HepG2 (cell line): ENCODE measurements at regions not wholly inside any gene's neighbourhood (a gene's known extent, or its start where the extent isn't known, plus 50 kb on each side); places are given as distances from the start of the nearest gene placed in this dataset.

Experiments
- AKAP8 ChIP-seq: sonication (generic); formaldehyde crosslinking; IDR thresholded peaks from 2 replicates; pipeline ENCODE4 v1.5.1; 2020; ENCODE audit warnings: mild to moderate bottlenecking, missing genetic modification reagents
- FOXC1 ChIP-seq: sonication (generic); formaldehyde crosslinking; IDR thresholded peaks from 2 replicates; pipeline ENCODE4 v1.8.0; 2022; ENCODE audit warnings: mild to moderate bottlenecking, missing genetic modification reagents, borderline replicate concordance
- HDAC6 ChIP-seq: fragments of 200-600 bp; sonication (generic); IDR thresholded peaks from 2 replicates; pipeline ENCODE4 v1.7.0; 2017; ENCODE audit warnings: mild to moderate bottlenecking, antibody characterized with exemption, low read length, low read depth
- IKZF1 ChIP-seq: fragments of 450-650 bp; IDR thresholded peaks from 2 replicates; pipeline ENCODE4 v1.7.1; 2016
- NR3C1 ChIP-seq: sonication (generic); formaldehyde crosslinking; IDR thresholded peaks from 2 replicates; pipeline ENCODE4 v1.4.0; 2020; ENCODE audit warnings: missing genetic modification reagents
- REL ChIP-seq: sonication (generic); formaldehyde crosslinking; conservative IDR thresholded peaks from 2 replicates; pipeline ENCODE4 v1.8.0; 2022; ENCODE audit warnings: mild to moderate bottlenecking, missing genetic modification reagents, moderate library complexity
- RFX3 ChIP-seq: IDR thresholded peaks from 2 replicates; pipeline ENCODE4 v1.6.1; 2016; ENCODE audit warnings: missing biosample characterization, missing genetic modification reagents
- RXRA ChIP-seq: sonication (generic); formaldehyde crosslinking; IDR thresholded peaks from 2 replicates; pipeline ENCODE4 v1.5.1; 2020; ENCODE audit warnings: missing genetic modification reagents
- ZNF432 ChIP-seq: sonication (generic); formaldehyde crosslinking; IDR thresholded peaks from 2 replicates; pipeline ENCODE4 v1.5.0; 2020; ENCODE audit warnings: missing genetic modification reagents, mild to moderate bottlenecking, borderline replicate concordance
- ZNF891 ChIP-seq: sonication (generic); formaldehyde crosslinking; IDR thresholded peaks from 2 replicates; pipeline ENCODE4 v1.5.0; 2020; ENCODE audit warnings: mild to moderate bottlenecking, missing genetic modification reagents
- ZSCAN22 ChIP-seq: sonication (generic); formaldehyde crosslinking; IDR thresholded peaks from 2 replicates; pipeline ENCODE4 v1.4.0; 2020; ENCODE audit warnings: mild to moderate bottlenecking, missing genetic modification reagents
- ZSCAN9 ChIP-seq: IDR thresholded peaks from 2 replicates; pipeline ENCODE4 v1.6.1; 2016; ENCODE audit warnings: borderline replicate concordance
- TF ChIP-seq, protein P1 (sequence below): IDR thresholded peaks from 2 replicates; pipeline ENCODE4 v1.6.1; 2018; ENCODE audit warnings: missing genetic modification reagents
- TF ChIP-seq, protein P2 (sequence below): sonication (generic); formaldehyde crosslinking; conservative IDR thresholded peaks from 2 replicates; pipeline ENCODE4 v1.8.1; 2023; ENCODE audit warnings: missing genetic modification reagents
- TF ChIP-seq, protein P3 (sequence below): sonication (generic); formaldehyde crosslinking; IDR thresholded peaks from 2 replicates; pipeline ENCODE4 v1.4.0; 2020; ENCODE audit warnings: mild to moderate bottlenecking, missing genetic modification reagents
- TF ChIP-seq, protein P4 (sequence below): sonication (generic); formaldehyde crosslinking; IDR thresholded peaks from 2 replicates; pipeline ENCODE4 v1.5.0; 2020; ENCODE audit warnings: missing genetic modification reagents
- TF ChIP-seq, protein P5 (sequence below): IDR thresholded peaks from 2 replicates; pipeline ENCODE4 v1.6.1; 2016

DNA sequence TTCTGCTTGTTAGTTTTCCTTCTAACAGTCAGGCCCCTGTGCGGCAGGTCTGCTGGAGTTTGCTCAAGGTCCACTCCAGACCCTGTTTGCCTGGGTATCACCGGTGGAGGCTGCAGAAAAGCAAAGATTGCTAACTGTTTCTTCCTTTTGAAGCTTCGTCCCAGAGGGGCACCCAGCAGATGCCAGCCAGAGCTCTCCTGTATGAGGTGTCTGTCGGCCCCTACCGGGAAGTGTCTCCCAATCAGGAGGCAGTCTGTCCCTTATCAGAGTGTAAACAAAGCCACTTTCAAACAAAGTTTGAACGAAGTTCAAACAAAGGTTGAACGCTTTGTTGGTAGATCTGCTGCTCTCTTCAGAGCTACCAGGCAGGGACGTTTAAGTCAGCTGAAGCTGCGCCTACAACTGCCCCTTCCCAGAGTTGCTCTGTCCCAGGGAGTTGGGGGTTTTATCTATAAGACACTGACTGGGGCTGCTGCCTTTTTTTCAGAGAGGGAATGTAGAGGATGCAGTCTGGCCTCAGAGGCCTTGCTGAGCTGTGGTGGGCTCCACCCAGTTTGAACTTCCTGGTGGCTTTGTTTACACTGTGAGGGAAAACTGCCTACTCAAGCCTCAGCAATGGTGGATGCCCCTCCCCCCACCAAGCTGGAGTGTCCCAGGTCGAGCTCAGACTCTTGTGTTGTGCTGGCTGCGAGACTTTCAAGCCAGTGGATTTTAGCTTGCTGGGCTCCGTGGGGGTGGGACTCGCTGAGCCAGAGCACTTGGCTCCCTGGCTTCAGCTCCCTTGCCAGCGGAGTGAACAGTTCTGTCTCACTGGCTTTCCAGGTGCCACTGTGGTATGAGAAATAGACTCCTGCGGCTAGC is 401.8 kb downstream of the SRGAP2C start (continued):
- TF ChIP-seq, protein P1, sequence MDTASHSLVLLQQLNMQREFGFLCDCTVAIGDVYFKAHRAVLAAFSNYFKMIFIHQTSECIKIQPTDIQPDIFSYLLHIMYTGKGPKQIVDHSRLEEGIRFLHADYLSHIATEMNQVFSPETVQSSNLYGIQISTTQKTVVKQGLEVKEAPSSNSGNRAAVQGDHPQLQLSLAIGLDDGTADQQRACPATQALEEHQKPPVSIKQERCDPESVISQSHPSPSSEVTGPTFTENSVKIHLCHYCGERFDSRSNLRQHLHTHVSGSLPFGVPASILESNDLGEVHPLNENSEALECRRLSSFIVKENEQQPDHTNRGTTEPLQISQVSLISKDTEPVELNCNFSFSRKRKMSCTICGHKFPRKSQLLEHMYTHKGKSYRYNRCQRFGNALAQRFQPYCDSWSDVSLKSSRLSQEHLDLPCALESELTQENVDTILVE (CRISPR knock-in tag): no peak; the same call in 1 of the 2 replicates
- TF ChIP-seq, protein P2, sequence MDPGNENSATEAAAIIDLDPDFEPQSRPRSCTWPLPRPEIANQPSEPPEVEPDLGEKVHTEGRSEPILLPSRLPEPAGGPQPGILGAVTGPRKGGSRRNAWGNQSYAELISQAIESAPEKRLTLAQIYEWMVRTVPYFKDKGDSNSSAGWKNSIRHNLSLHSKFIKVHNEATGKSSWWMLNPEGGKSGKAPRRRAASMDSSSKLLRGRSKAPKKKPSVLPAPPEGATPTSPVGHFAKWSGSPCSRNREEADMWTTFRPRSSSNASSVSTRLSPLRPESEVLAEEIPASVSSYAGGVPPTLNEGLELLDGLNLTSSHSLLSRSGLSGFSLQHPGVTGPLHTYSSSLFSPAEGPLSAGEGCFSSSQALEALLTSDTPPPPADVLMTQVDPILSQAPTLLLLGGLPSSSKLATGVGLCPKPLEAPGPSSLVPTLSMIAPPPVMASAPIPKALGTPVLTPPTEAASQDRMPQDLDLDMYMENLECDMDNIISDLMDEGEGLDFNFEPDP (CRISPR knock-in tag): no peak
- TF ChIP-seq ZSCAN9 (CRISPR knock-in tag) (no peak; the same call in 1 of the 2 replicates), HDAC6 (no peak), ZNF432 (CRISPR knock-in tag) (no peak), ZSCAN22 (CRISPR knock-in tag) (no peak), RXRA (CRISPR knock-in tag) (peak; percentile 84), NR3C1 (CRISPR knock-in tag) (no peak), IKZF1 (no peak), AKAP8 (CRISPR knock-in tag) (no peak), ZNF891 (peak; percentile 51; the same call in 1 of the 2 replicates), FOXC1 (CRISPR knock-in tag) (no peak), RFX3 (CRISPR knock-in tag) (no peak), REL (CRISPR knock-in tag) (no peak)
- TF ChIP-seq, protein P3, sequence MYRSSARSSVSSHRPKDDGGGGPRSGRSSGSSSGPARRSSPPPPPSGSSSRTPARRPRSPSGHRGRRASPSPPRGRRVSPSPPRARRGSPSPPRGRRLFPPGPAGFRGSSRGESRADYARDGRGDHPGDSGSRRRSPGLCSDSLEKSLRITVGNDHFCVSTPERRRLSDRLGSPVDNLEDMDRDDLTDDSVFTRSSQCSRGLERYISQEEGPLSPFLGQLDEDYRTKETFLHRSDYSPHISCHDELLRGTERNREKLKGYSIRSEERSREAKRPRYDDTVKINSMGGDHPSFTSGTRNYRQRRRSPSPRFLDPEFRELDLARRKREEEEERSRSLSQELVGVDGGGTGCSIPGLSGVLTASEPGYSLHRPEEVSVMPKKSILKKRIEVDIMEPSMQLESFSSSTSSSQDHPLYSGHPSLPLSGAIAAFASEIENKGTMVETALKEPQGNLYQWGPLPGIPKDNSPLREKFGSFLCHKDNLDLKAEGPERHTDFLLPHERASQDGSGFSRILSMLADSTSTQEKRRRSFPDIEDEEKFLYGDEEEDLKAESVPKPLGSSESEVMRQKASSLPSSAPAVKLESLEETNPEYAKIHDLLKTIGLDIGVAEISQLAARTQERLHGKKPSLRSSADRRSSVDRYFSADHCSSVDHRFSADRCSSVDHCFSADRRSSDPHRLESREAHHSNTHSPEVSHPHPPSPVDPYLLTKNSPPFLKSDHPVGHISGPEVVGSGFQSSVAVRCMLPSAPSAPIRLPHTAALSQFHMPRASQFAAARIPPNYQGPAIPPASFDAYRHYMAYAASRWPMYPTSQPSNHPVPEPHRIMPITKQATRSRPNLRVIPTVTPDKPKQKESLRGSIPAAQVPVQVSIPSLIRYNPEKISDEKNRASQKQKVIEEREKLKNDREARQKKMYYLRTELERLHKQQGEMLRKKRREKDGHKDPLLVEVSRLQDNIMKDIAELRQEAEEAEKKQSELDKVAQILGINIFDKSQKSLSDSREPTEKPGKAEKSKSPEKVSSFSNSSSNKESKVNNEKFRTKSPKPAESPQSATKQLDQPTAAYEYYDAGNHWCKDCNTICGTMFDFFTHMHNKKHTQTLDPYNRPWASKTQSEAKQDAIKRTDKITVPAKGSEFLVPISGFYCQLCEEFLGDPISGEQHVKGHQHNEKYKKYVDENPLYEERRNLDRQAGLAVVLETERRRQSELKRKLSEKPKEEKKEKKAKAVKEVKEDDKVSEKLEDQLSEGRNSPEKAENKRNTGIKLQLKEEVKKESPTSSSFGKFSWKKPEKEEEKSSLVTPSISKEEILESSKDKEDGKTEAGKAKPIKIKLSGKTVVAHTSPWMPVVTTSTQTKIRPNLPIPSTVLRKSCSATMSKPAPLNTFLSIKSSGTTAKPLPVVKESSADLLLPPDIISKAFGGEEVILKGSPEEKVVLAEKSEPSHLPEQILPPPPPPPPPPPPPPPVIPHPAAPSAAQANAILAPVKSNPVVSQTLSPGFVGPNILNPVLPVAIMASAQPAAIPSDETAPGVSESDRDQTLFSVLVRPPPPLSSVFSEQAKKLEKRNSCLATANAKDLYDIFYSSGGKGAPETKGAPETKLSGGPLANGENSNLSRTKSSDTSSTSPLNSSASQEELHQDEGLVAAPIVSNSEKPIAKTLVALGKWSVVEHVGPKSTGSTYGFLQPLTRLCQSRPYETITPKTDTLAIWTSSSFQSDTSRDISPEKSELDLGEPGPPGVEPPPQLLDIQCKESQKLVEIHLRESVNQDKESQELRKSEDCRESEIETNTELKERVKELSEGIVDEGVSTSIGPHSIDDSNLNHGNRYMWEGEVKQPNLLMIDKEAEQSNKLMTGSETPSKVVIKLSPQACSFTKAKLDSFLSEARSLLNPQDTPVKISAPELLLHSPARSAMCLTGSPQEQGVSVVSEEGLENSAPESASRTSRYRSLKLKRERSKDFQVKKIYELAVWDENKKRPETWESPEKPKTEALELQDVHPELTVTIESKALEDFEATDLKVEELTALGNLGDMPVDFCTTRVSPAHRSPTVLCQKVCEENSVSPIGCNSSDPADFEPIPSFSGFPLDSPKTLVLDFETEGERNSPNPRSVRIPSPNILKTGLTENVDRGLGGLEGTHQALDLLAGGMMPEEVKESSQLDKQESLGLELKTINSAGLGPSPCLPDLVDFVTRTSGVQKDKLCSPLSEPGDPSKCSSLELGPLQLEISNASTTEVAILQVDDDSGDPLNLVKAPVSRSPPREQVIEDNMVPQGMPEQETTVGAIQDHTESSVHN (CRISPR knock-in tag): no peak
- TF ChIP-seq, protein P4, sequence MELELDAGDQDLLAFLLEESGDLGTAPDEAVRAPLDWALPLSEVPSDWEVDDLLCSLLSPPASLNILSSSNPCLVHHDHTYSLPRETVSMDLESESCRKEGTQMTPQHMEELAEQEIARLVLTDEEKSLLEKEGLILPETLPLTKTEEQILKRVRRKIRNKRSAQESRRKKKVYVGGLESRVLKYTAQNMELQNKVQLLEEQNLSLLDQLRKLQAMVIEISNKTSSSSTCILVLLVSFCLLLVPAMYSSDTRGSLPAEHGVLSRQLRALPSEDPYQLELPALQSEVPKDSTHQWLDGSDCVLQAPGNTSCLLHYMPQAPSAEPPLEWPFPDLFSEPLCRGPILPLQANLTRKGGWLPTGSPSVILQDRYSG (CRISPR knock-in tag): no peak
- TF ChIP-seq, protein P5, sequence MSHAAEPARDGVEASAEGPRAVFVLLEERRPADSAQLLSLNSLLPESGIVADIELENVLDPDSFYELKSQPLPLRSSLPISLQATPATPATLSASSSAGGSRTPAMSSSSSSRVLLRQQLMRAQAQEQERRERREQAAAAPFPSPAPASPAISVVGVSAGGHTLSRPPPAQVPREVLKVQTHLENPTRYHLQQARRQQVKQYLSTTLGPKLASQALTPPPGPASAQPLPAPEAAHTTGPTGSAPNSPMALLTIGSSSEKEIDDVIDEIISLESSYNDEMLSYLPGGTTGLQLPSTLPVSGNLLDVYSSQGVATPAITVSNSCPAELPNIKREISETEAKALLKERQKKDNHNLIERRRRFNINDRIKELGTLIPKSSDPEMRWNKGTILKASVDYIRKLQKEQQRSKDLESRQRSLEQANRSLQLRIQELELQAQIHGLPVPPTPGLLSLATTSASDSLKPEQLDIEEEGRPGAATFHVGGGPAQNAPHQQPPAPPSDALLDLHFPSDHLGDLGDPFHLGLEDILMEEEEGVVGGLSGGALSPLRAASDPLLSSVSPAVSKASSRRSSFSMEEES (CRISPR knock-in tag): no peak
